ENCODE measurements at regions not wholly inside any gene's neighbourhood (a gene's known extent, or its start where the extent isn't known, plus 50 kb on each side); places are given as distances from the start of the nearest gene placed in this dataset.
"Not testable (repeated sequence)": the region's sequence is repeated elsewhere in the genome, so short reads cannot be mapped to it uniquely, and the experiment has no call there.

- H3K9me3 Mint-ChIP-seq, result peaks cover 0 to 21% (median 0%) of the 10 kb centered on the region in 9 donors
- peaks cover 0 to 4% (median 0%) of the 10 kb centered on the region in 4 donors for H3K4me1 Mint-ChIP-seq
- POLR2A ChIA-PET, result no interaction called here
- peaks cover 10 to 19% (median 11%) of the 10 kb centered on the region in 5 donors for H3K27me3 Mint-ChIP-seq
- H3K4me3 Mint-ChIP-seq, result no peak overlapping the region
- H3K27ac Mint-ChIP-seq, result no peak overlapping the region
- no peaks in the 10 kb centered on the region for H3K36me3 Mint-ChIP-seq
- ATAC-seq (no peak), DNase-seq (no peak)
Measured at GRCh38 chr4:3613967-3614730, 81.9 kb upstream of the LRPAP1 start.

DNA sequence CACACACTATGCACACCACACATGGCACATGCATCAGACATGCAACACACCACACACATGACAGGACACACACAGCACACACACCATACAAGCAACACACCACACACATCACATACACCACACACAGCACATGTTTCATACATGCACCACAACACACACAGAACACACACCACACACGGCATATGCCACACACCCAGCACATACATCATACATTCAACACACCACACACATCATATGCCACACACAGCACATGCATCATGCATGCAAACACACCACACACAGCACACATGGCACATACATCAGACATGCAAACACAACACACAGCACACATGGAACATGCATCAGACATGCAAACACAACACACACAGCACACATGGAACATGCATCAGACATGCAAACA, 80.7 kb upstream of the LRPAP1 start:
- peaks cover 7 to 19% (median 12%) of the 10 kb centered on the region in 5 donors for H3K27me3 Mint-ChIP-seq
- no peak overlapping the region for H3K4me3 Mint-ChIP-seq
- POLR2A ChIA-PET, result no interaction called here
- DNase-seq (no peak), ATAC-seq (no peak)
- no peak overlapping the region for H3K27ac Mint-ChIP-seq
- H3K9me3 Mint-ChIP-seq, result peaks cover 0 to 21% (median 0%) of the 10 kb centered on the region in 9 donors
- peaks cover 0 to 4% (median 0%) of the 10 kb centered on the region in 4 donors for H3K4me1 Mint-ChIP-seq
- no peaks in the 10 kb centered on the region for H3K36me3 Mint-ChIP-seq

DNA sequence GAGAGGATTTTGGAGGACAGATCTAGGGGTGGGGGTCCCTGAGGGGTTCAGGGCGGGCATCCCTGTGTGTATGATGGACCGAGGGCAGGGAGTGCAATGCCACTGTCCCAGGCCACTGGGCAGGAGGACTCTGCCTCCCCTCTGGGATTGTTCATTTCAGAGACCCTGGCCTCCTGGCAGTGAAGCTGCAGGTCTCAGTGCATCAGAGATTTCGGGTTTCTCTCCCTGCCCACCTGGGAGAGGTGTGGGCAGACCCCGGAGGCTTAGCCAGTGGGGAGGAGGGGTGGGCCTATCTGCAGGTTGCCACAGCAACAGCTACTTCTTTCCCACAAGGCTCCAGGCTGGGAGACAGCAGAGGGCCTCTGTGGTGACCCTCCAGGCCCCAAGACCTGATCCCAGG, 80.1 kb upstream of the LRPAP1 start:
- Mint-ChIP-seq H3K27me3 (peaks cover 4 to 19% (median 9%) of the 10 kb centered on the region in 5 donors), H3K9me3 (peaks cover 0 to 21% (median 0%) of the 10 kb centered on the region in 9 donors), H3K27ac (no peak overlapping the region), H3K4me1 (peaks cover 0 to 4% (median 0%) of the 10 kb centered on the region in 4 donors), H3K36me3 (no peaks in the 10 kb centered on the region), H3K4me3 (no peak overlapping the region)
- no peak for ATAC-seq
- DNase-seq, result no peak
- POLR2A ChIA-PET, result no interaction called here

DNA sequence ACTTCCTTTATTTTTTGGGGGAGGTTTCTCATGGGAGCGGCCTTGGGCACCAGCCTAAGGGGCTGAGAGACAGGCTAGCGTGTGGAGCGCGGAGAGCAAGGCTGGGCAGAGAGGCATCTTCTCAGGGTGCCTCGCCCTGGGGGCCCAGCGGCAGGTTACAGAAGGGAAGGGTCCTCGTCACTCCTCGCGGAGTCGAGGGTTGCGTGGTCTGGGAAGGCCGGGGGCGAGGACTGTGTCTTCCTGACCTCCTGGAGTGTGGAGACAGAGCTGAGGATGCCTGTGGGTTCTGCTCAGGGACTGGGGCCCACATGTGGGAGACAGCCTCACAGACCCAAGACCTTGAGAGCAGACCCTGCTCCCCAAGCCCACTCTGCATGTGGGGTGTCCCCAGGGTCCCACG, 79.6 kb upstream of the LRPAP1 start:
- ATAC-seq (no peak), DNase-seq (no peak)
- peaks cover 4 to 19% (median 9%) of the 10 kb centered on the region in 5 donors for H3K27me3 Mint-ChIP-seq
- H3K4me3 Mint-ChIP-seq, result no peak overlapping the region
- POLR2A ChIA-PET, result interaction anchor here (0.7 kb wide), 1 partner anchor 772 kb away, joined by 4 read pairs; no protein-coding TSS in a partner anchor
- no peak overlapping the region for H3K27ac Mint-ChIP-seq
- peaks cover 0 to 21% (median 0%) of the 10 kb centered on the region in 9 donors for H3K9me3 Mint-ChIP-seq
- H3K36me3 Mint-ChIP-seq, result no peaks in the 10 kb centered on the region
- H3K4me1 Mint-ChIP-seq, result peaks cover 0 to 4% (median 0%) of the 10 kb centered on the region in 4 donors

- H3K4me1 Mint-ChIP-seq, DNase-seq, H3K27ac Mint-ChIP-seq, ATAC-seq, H3K4me3 Mint-ChIP-seq, H3K36me3 Mint-ChIP-seq: not testable (repeated sequence)
- Mint-ChIP-seq H3K9me3 (peaks cover 0 to 21% (median 0%) of the 10 kb centered on the region in 9 donors), H3K27me3 (peaks cover 3 to 16% (median 9%) of the 10 kb centered on the region in 5 donors)
- POLR2A ChIA-PET, result interaction anchor here (0.7 kb wide), 1 partner anchor 773 kb away, joined by 4 read pairs; no protein-coding TSS in a partner anchor
Measured at GRCh38 chr4:3610851-3611250, 78.6 kb upstream of the LRPAP1 start.

DNA sequence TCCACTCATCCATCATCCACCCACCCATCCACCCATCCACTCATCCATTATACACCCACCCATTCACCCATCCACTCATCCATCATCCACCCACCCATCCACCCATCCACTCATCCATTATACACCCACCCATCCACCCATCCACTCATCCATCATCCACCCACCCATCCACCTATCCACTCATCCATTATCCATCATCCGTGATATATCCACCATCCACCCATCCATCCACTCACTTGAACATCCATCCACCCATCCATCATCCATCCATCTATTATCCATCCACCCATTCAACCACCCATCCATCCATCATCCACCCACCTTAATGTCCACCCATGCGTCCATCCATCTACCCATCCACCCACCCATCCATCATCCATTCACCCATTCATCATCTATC, 77.7 kb upstream of the LRPAP1 start:
- DNase-seq, H3K4me3 Mint-ChIP-seq, H3K36me3 Mint-ChIP-seq, ATAC-seq, H3K27ac Mint-ChIP-seq, POLR2A ChIA-PET, H3K4me1 Mint-ChIP-seq: not testable (repeated sequence)
- Mint-ChIP-seq H3K9me3 (peaks cover 0 to 21% (median 0%) of the 10 kb centered on the region in 9 donors), H3K27me3 (peaks cover 3 to 16% (median 9%) of the 10 kb centered on the region in 5 donors)

DNA sequence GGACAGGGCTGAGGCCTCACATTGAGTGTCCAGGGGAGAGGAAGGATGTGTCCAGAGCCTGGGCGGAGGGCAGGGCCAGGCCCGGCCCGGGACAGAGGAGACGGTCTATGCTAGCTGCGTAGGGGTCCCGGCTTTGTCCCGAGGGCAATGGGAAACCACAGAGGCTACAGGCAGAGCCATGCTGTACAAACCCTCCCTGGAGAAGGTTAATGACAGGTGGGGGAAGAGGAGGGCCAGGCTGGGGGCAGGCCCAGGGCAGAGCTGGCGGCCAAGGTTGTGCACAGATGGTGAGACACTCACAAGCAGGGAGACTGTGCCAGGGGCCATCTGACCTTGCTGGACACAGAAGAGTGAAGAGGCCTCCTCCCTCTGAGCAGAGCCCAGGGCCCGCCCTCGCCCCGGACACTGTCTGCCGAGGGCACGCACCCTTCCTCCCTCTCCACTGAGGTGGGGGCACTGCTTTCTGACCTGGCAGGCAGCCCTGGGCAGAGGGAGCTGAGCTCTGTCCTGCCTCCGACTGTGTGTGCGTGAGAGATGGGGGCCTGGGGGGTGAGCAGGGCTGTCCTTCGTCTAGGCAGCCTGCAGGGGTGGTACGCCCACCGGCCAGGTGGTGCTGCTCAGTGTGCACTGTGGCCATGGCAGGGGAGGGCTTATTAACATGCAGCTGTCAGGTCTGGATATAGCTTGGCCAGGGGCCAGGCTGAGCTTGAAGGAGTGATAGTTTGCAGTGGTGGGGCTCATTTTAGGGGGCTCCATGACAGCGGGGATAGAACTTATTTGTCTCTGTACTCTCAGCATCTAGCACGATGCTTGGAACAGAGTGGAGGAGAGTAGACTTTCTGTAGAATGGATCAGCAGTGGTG, 75.7 kb upstream of the LRPAP1 start:
- ATAC-seq, result no peak
- peaks cover 0 to 21% (median 0%) of the 10 kb centered on the region in 9 donors for H3K9me3 Mint-ChIP-seq
- DNase-seq, result no peak
- no peaks in the 10 kb centered on the region for H3K36me3 Mint-ChIP-seq
- no peak overlapping the region for H3K4me3 Mint-ChIP-seq
- H3K27ac Mint-ChIP-seq, result no peak overlapping the region
- POLR2A ChIA-PET, result no interaction called here
- H3K27me3 Mint-ChIP-seq, result peaks cover 3 to 16% (median 9%) of the 10 kb centered on the region in 5 donors
- peaks cover 0 to 3% (median 0%) of the 10 kb centered on the region in 4 donors for H3K4me1 Mint-ChIP-seq

- H3K4me1 Mint-ChIP-seq, ATAC-seq, H3K27ac Mint-ChIP-seq, H3K4me3 Mint-ChIP-seq, DNase-seq, H3K36me3 Mint-ChIP-seq, POLR2A ChIA-PET: not testable (repeated sequence)
- H3K27me3 Mint-ChIP-seq, result peaks cover 3 to 16% (median 12%) of the 10 kb centered on the region in 5 donors
- peaks cover 0 to 21% (median 0%) of the 10 kb centered on the region in 9 donors for H3K9me3 Mint-ChIP-seq
Measured at GRCh38 chr4:3606850-3607249, 74.6 kb upstream of the LRPAP1 start.

DNA sequence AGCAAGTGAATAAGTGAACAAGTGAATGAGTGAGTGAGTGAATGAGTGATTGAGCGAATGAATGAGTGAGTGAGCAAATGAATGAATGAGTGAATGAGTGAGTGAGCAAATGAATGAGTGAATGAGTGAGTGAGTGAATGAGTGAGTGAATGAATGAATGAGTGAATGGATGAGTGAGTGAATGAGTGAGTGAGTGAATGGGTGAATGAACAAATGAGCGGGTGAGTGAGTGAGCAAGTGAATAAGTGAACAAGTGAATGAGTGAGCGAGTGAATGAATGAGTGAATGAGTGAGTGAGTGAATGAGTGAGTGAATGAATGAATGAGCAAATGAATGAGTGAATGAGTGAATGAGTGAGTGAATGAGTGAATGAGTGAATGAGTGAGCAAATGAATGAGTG, 74.0 kb upstream of the LRPAP1 start:
- H3K4me3 Mint-ChIP-seq, H3K36me3 Mint-ChIP-seq, ATAC-seq, H3K27ac Mint-ChIP-seq, DNase-seq, H3K4me1 Mint-ChIP-seq, POLR2A ChIA-PET: not testable (repeated sequence)
- H3K27me3 Mint-ChIP-seq, result peaks cover 3 to 16% (median 12%) of the 10 kb centered on the region in 5 donors
- H3K9me3 Mint-ChIP-seq, result peaks cover 0 to 21% (median 0%) of the 10 kb centered on the region in 9 donors

DNA sequence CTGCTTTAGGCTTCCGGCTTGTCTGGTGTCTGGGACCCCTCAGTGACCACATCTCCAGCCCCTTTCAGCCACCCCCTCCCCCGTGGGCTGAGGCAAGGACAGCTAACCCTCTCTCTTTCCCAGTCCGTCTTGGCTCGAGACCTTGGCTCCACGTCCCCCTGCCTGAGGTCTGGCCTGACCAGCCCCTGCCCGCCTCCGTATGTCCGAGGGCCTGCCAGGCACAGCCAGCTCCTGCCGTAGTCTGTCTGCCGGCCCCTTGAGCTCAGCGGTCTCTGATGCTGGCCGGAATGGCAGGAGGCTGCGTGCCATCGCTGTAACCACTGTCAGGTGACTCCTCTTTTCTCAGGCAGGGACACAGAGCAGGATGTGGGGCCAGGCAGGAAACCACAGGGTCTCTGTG, 73.3 kb upstream of the LRPAP1 start:
- POLR2A ChIA-PET, result no interaction called here
- Mint-ChIP-seq H3K9me3 (peaks cover 0 to 13% (median 0%) of the 10 kb centered on the region in 9 donors), H3K27me3 (peaks cover 3 to 12% (median 12%) of the 10 kb centered on the region in 5 donors), H3K27ac (no peak overlapping the region), H3K4me1 (no peaks in the 10 kb centered on the region), H3K36me3 (no peaks in the 10 kb centered on the region), H3K4me3 (no peak overlapping the region)
- ATAC-seq, result no peak
- no peak for DNase-seq

DNA sequence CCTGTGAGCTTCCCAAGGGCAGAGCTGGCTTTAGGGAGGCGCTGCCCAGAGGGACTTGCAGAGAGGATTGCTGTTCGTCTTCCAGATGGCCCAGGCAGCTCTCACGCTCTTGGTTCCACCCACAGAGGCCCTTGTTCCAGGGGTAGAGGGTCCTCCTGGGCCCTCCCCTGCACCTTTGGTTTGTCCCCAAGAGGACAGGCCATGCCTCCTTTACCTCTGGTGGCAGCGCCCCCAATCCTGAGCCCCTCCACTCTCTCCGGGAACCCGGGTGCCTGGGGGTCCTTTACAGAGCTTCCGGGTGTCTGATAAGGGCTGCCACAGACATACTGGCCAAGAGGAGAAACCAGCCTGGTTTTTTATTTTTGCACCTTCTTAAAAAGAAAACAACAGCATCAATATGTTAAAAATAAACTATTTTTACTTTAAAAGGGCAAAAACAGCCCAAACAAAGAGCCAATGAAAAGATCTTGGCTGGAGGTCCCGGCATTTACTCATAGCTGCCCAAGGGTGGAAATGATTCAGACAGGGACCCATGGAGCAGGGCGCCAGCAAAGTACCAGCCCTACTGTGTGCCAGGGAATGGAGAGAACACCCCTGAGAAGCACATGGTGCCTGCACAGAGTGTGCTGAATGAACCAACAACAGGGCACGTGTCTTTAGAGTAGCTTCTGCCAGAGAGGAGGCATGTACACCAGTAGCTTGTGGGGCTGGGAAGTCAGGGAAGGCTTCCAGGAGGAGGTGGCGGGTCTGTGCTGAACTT, 70.8 kb upstream of the LRPAP1 start:
- ATAC-seq, H3K9me3 Mint-ChIP-seq, H3K27me3 Mint-ChIP-seq, H3K36me3 Mint-ChIP-seq, H3K27ac Mint-ChIP-seq, POLR2A ChIA-PET, H3K4me1 Mint-ChIP-seq, H3K4me3 Mint-ChIP-seq, DNase-seq: not testable (repeated sequence)

GRCh38 chr4:3601992-3602391, 69.8 kb upstream of the LRPAP1 start:
- Mint-ChIP-seq H3K36me3 (no peaks in the 10 kb centered on the region), H3K9me3 (peaks cover 0 to 4% (median 0%) of the 10 kb centered on the region in 9 donors), H3K27me3 (peaks cover 0 to 6% (median under 1%) of the 10 kb centered on the region in 5 donors), H3K4me1 (no peaks in the 10 kb centered on the region), H3K4me3 (no peak overlapping the region), H3K27ac (no peak overlapping the region)
- ATAC-seq, result no peak
- no peak for DNase-seq
- POLR2A ChIA-PET, result no interaction called here
